ENCODE measurements at regions not wholly inside any gene's neighbourhood (a gene's known extent, or its start where the extent isn't known, plus 50 kb on each side); places are given as distances from the start of the nearest gene placed in this dataset.

DNA sequence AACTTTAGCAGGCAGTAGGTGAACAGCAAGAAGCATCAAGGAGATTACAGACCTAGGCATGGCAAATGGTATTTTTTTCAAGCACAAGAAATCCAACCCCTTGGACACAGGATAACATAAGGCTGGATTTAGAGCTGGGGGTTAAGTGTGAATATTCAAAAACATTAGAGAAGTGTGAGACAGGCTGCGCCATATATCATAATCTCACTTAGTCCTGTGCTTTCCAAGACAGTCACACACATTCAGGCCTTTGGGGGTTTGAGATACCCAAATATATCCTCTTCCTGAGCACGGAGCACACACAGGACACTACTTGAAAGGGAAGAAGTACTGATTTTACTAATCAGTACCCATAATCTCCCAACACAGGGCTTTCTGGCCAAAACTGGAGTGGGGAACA is 83.0 kb upstream of the CLDN18 start:
- no peak for DNase-seq
- TF ChIP-seq GATA1 (IDR thresholded peaks at IDR 0.05; ENCODE audit: low read depth, low read length) (no peak), POLR2A (IDR thresholded peaks at IDR 0.05; ENCODE audit: low read length) (no peak)

DNA sequence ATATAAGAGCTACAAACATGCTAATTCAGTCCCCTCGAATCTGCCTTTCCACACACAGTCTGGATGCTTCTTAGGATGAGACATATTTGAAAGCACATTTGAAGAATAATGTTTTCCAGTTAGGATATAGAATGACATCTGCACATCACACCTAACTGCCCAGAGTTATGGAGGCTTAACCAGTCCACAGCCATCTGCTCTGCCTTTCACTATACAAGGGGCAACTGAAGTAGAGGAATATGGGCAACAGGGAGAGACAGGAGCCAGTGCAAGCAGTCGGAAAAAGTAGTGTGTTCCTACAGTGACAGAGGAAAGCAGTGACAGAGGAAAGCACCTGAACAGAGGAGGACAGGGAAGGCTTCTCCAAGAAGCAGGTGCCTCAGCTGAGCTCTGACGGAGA is 79.0 kb upstream of the CLDN18 start:
- TF ChIP-seq GATA1 (IDR thresholded peaks at IDR 0.05; ENCODE audit: low read depth, low read length) (no peak), POLR2A (IDR thresholded peaks at IDR 0.05; ENCODE audit: low read length) (no peak)
- DNase-seq: no peak

GRCh38 chr3:137938876-137939275 is 71.1 kb upstream of the CLDN18 start:
- TF ChIP-seq GATA1 (IDR thresholded peaks at IDR 0.05; ENCODE audit: low read depth, low read length) (no peak), POLR2A (IDR thresholded peaks at IDR 0.05; ENCODE audit: low read length) (no peak)
- DNase-seq: no peak

DNA sequence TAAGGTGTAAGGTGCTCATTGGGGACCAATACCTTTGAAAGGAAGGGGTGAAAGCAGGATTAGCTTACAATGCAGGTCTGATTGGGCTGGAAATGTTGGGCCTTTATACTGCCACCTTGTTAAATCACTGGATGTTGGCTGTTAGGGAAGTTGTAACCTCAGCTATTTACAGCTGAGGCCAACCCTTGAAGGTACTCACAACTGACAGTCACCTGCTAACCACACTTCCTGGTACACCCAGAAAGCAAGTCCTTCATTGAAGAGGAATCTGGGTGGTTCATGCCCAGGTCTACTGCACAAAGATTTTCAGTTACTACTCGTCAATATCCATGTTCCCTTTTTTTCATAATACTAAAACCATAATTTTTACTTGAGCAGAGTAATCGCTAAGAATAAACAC is 65.4 kb upstream of the CLDN18 start:
- DNase-seq: no peak
- TF ChIP-seq GATA1 (IDR thresholded peaks at IDR 0.05; ENCODE audit: low read depth, low read length) (no peak), POLR2A (IDR thresholded peaks at IDR 0.05; ENCODE audit: low read length) (no peak)

GRCh38 chr3:137946356-137946973 is 63.5 kb upstream of the CLDN18 start:
- TF ChIP-seq POLR2A (IDR thresholded peaks at IDR 0.05; ENCODE audit: low read length) (no peak), GATA1 (IDR thresholded peaks at IDR 0.05; ENCODE audit: low read depth, low read length) (no peak)
- peak; percentile 61 to 75 for DNase-seq

DNA sequence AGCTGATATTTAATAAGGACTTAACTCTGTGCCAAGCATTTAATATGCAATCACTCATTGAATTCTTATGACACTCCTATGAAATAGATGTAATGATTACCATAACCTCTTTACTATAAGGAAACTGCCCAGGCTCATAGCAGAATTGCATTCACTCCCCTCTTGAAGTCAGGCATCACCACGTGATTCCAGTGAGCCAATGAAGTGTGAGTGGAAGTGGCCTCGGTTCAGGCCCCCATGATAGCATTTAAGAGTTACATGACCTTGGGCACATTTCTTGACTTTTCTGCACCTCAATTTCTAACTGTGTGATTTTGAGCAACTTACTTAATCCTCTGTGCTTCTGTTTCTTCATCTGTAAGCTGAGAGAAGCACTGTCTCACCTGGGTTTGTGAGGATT is 62.8 kb upstream of the CLDN18 start:
- TF ChIP-seq GATA1 (IDR thresholded peaks at IDR 0.05; ENCODE audit: low read depth, low read length): no peak
- TF ChIP-seq POLR2A (IDR thresholded peaks at IDR 0.05; ENCODE audit: low read length): no peak
- no peak for DNase-seq

DNA sequence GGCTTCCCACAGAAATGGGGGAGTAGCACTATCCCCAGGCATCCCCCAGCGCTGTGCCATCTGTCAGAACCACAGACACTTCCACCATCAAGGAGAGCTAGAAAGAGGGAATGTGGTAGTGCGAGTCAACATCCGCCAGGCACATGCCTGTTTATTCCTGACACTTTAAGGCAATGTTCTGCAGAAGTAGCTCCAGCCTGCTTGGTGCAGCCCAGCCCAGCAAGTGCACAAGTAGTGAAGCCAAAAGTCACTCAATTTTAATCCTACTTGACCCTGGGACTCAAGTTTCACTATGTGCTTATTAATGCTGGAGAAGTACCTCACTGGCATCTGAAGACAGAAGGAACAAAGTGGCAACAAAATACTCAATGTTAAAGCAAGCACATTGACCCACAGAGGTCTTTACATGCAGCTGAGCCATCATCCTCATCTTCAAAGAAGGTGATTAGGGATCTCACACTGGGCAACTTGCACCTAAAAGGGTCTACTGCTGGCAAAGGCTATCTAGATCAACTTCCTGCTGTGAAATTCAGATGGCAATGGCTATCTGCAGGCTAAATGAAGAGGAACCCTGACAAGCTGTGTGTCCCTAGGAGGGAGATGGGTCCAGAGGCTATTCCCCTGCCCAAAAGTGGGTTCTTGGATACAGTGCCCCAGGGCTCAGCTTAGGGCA is 61.4 kb upstream of the CLDN18 start:
- TF ChIP-seq POLR2A (IDR thresholded peaks at IDR 0.05; ENCODE audit: low read length) (no peak), GATA1 (IDR thresholded peaks at IDR 0.05; ENCODE audit: low read depth, low read length) (no peak)
- no peak for DNase-seq

- no peak for DNase-seq
- no peak for TF ChIP-seq POLR2A (IDR thresholded peaks at IDR 0.05; ENCODE audit: low read length)
- no peak for TF ChIP-seq GATA1 (IDR thresholded peaks at IDR 0.05; ENCODE audit: low read depth, low read length)
These were observed 51.3 kb upstream of the CLDN18 start for GRCh38 chr3:137958636-137959035.

Data from erythroblast (primary cell).